Spleen (tissue), 7 donors: ENCODE measurements at regions not wholly inside any gene's neighbourhood (a gene's known extent, or its start where the extent isn't known, plus 50 kb on each side); places are given as distances from the start of the nearest gene placed in this dataset.

Experiments
- CTCF ChIP-seq, 11 experiments: fragments of 200-600 bp in 7 of 11; fragments of 450-650 bp in 4 of 11; sonication (generic) in 4 of 11; IDR thresholded peaks in 8 of 11; conservative IDR thresholded peaks in 3 of 11; 1 replicate in 7 of 11; 2 replicates in 4 of 11; pipeline versions ENCODE4 v1.4.0 to v1.8.0; 2016 to 2021; ENCODE audit warnings: antibody characterized with exemption in 11 of 11, inconsistent platforms in 4 of 11, mild to moderate bottlenecking in 1 of 11
- POLR2AphosphoS5 ChIP-seq, 3 donors: sonication (generic); formaldehyde crosslinking; IDR thresholded peaks; one replicate each; pipeline ENCODE4 v1.5.1; 2017; ENCODE audit warnings: antibody characterized with exemption in 3 of 3
- donor health status: DM: no; HTN: no; CAD: no; lungs with moderate emphysema.
- donor health status: DM: no; HTN: no; CAD: no.
- donor health status: DM: no; HTN: no; CAD: no.

DNA sequence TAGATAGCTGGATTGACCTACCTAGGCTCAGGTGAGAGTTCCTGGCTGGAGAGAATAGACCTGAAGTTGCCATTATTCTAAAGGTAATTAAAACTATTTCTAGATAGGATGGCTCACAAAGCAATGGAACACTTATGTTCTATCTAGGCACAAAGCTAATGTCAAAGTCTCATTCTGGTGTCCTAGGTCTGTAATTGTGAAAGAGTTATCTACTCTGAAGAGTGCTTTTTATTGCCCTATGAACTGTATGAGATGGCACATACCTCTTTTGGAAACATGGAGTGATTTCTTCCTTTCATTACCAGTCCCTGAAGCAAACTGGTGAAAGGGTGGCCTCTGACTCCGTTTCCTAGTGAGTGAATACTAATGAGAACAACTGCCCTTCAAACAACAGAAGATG is 80.3 kb downstream of the MTNR1B start:
- TF ChIP-seq POLR2AphosphoS5 (IDR thresholded peaks at IDR 0.05) (no peak), CTCF (IDR thresholded peaks at IDR 0.05 in 8 of 11, conservative IDR thresholded peaks at IDR 0.05 in 3 of 11) (no peak)
